H1 (cell line): ENCODE measurements at regions not wholly inside any gene's neighbourhood (a gene's known extent, or its start where the extent isn't known, plus 50 kb on each side); places are given as distances from the start of the nearest gene placed in this dataset.

Experiments used
- CTCF ChIP-seq, 3 experiments: IDR thresholded peaks; 1 replicate in 2 of 3; 2 replicates in 1 of 3; pipeline versions ENCODE4 v1.5.1 to v1.6.1; 2011; ENCODE audit warnings: low read length in 3 of 3, mild to moderate bottlenecking in 3 of 3, inconsistent platforms in 2 of 3, low read depth in 1 of 3, moderate library complexity in 1 of 3; ENCODE audit not compliant: insufficient read depth in 1 of 3; ENCODE audit errors: control extremely low read depth in 1 of 3
- SP1 ChIP-seq: IDR thresholded peaks from 2 replicates; pipeline ENCODE4 v1.6.1; 2011; ENCODE audit warnings: low read depth, low read length

- no peak for TF ChIP-seq CTCF (IDR thresholded peaks at IDR 0.05; ENCODE audit: control extremely low read depth in 1 of 3, insufficient read depth in 1 of 3, low read depth in 1 of 3, low read length in 3 of 3)
- TF ChIP-seq SP1 = no peak
Measured at GRCh38 chr9:1271367-1271766, 221.2 kb downstream of the DMRT2 start (continued).
